B cell (primary cell): ENCODE measurements at regions not wholly inside any gene's neighbourhood (a gene's known extent, or its start where the extent isn't known, plus 50 kb on each side); places are given as distances from the start of the nearest gene placed in this dataset.
"Not testable (repeated sequence)": the region's sequence is repeated elsewhere in the genome, so short reads cannot be mapped to it uniquely, and the experiment has no call there.

Experiments used
- ATAC-seq: fragments of 200-7000 bp; cut with Tn5 transposase; one replicate; pipeline ENCODE4 v1.10.0; 2021; ENCODE audit warnings: low read depth, mild to moderate bottlenecking, moderate number of reproducible peaks, moderate library complexity
- CTCF ChIA-PET: fragments of 350-600 bp; sonication (Branson Sonifier 250); formaldehyde crosslinking; loops from one replicate; lab custom pipeline; 2021; ENCODE audit warnings: antibody characterized with exemption, inconsistent platforms; lab: Charles Lee
- POLR2A ChIA-PET: fragments of 350-600 bp; sonication (Branson Sonifier 250); formaldehyde crosslinking; loops from one replicate; lab custom pipeline; 2021; ENCODE audit warnings: antibody characterized with exemption; lab: Charles Lee
- DNase-seq: peaks from one replicate; pipeline ENCODE4 v3.0.0; 2013
- H2AFZ ChIP-seq: 2 replicates; pipeline ENCODE4 v1.6.1; 2012; ENCODE audit warnings: mild to moderate bottlenecking, low read depth, low read length; ENCODE audit not compliant: insufficient read depth, poor library complexity, severe bottlenecking
- H3K27ac ChIP-seq, 2 donors: 1 replicate in 1 of 2; 2 replicates in 1 of 2; pipeline ENCODE4 v1.5.1; 2012 to 2013; ENCODE audit warnings: low read length in 2 of 2, mild to moderate bottlenecking in 2 of 2, moderate library complexity in 1 of 2
- H3K27me3 ChIP-seq, 4 experiments: fragments of 200-600 bp in 1 of 4; sonication (generic) in 1 of 4; replicated peaks in 1 of 4; 1 replicate in 2 of 4; 2 replicates in 2 of 4; pipeline versions ENCODE4 v1.6.1 to v1.7.0; 2013 to 2016; ENCODE audit warnings: low read length in 3 of 4, mild to moderate bottlenecking in 2 of 4, mixed read lengths in 1 of 4, moderate library complexity in 1 of 4; ENCODE audit not compliant: insufficient read depth in 4 of 4, control insufficient read depth in 3 of 4; ENCODE audit errors: control extremely low read depth in 1 of 4
- H3K36me3 ChIP-seq, 2 experiments: replicated peaks in 1 of 2; 1 replicate in 1 of 2; 2 replicates in 1 of 2; pipeline versions ENCODE4 v1.6.1 to v1.7.1; 2013; ENCODE audit warnings: low read length in 1 of 2; ENCODE audit not compliant: insufficient read depth in 2 of 2, control insufficient read depth in 1 of 2; ENCODE audit errors: control extremely low read depth in 1 of 2, extremely low read depth in 1 of 2
- H3K4me1 ChIP-seq, 2 donors: fragments of 200-600 bp in 1 of 2; sonication (generic) in 1 of 2; 1 replicate in 1 of 2; 2 replicates in 1 of 2; pipeline versions ENCODE4 v1.5.1 to v1.6.1; 2013 to 2017; ENCODE audit warnings: low read length in 2 of 2; ENCODE audit not compliant: control insufficient read depth in 2 of 2, insufficient read depth in 2 of 2
- H3K4me2 ChIP-seq: replicated peaks from 2 replicates; pipeline ENCODE3; 2012; ENCODE audit warnings: mild to moderate bottlenecking, low read depth, low read length; ENCODE audit not compliant: poor library complexity, severe bottlenecking
- H3K4me3 ChIP-seq, 5 experiments: fragments of 200-600 bp in 1 of 5; sonication (generic) in 1 of 5; 1 replicate in 3 of 5; 2 replicates in 2 of 5; pipeline versions ENCODE4 v1.5.1 to v1.7.0; 2011 to 2016; ENCODE audit warnings: low read length in 4 of 5, mild to moderate bottlenecking in 4 of 5, low read depth in 2 of 5, control low read depth in 1 of 5, moderate library complexity in 1 of 5; ENCODE audit not compliant: insufficient read depth in 1 of 5; ENCODE audit errors: control extremely low read depth in 1 of 5, extremely low read depth in 1 of 5
- H3K79me2 ChIP-seq: fragments of 200-600 bp; sonication (generic); one replicate; pipeline ENCODE4 v1.6.0; 2016; ENCODE audit warnings: low read length; ENCODE audit not compliant: control insufficient read depth, insufficient read depth
- H3K9ac ChIP-seq: fragments of 200-600 bp; sonication (generic); 2 replicates; pipeline ENCODE4 v1.6.1; 2017; ENCODE audit warnings: mild to moderate bottlenecking, low read length, moderate library complexity
- H3K9me3 ChIP-seq, 3 donors: one replicate each; pipeline versions ENCODE4 v1.6.1 to v1.7.1; 2013; ENCODE audit warnings: low read length in 2 of 3; ENCODE audit not compliant: control insufficient read depth in 2 of 3, insufficient read depth in 1 of 3; ENCODE audit errors: control extremely low read depth in 1 of 3
- H4K20me1 ChIP-seq: 2 replicates; pipeline ENCODE4 v1.6.0; 2012; ENCODE audit warnings: mild to moderate bottlenecking, low read length; ENCODE audit not compliant: insufficient read depth, control insufficient read depth, poor library complexity, severe bottlenecking
- H3K27ac Mint-ChIP-seq: one replicate; pipeline ENCODE4 v1.8.0; 2021; ENCODE audit warnings: mixed read lengths
- H3K27me3 Mint-ChIP-seq: one replicate; pipeline ENCODE4 v1.8.0; 2021; ENCODE audit warnings: mixed read lengths
- H3K4me1 Mint-ChIP-seq: one replicate; pipeline ENCODE4 v1.8.0; 2021; ENCODE audit warnings: mixed read lengths
- H3K4me3 Mint-ChIP-seq: one replicate; pipeline ENCODE4 v1.8.0; 2021; ENCODE audit warnings: mixed read lengths
- H3K9me3 Mint-ChIP-seq: one replicate; pipeline ENCODE4 v1.8.0; 2022; ENCODE audit warnings: mixed read lengths; ENCODE audit not compliant: insufficient read depth
- EZH2 ChIP-seq: IDR thresholded peaks from 2 replicates; pipeline ENCODE4 v1.6.1; 2012; ENCODE audit warnings: borderline replicate concordance, low read depth, mild to moderate bottlenecking, moderate library complexity, low read length; ENCODE audit not compliant: insufficient read depth, poor library complexity, severe bottlenecking
- WGBS: methylation state at CpG from one replicate; pipeline ENCODE4 v1.1.5; 2013; ENCODE audit warnings: missing lambda C conversion rate; ENCODE audit not compliant: insufficient coverage; 5-methylcytosine and 5-hydroxymethylcytosine counted together
- intact Hi-C: fragments of 100-400 bp; cut with micrococcal nuclease; formaldehyde crosslinking; loops from one replicate; pipeline ENCODE4 v1.10.0; 2022
- TF ChIP-seq, protein P1 (sequence below): fragments of 200-600 bp; IDR thresholded peaks from one replicate; pipeline ENCODE4 v1.8.0; 2022; ENCODE audit warnings: antibody characterized with exemption, mild to moderate bottlenecking

DNA sequence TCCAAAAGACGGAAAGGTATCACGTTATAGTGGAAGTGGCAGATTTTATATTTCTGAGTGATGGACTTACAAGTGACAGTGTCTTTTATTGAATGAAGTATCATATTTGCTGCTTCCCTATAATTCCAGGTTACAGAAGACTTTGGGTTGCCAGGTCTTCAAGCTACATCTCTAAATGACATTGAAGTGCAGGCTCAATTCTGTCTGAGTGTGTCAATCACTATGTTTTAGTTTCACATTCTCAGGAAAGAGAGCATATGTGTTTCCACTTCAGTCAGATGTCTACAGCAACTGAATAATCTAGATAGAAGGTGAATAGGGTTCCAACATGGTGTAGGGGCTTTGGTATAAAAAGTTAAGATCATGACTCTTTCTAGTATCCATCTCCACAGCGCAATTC, 492.7 kb upstream of the API5 start:
- no peaks in the 10 kb centered on the region for H3K27me3 Mint-ChIP-seq
- POLR2A ChIA-PET = no interaction called here

DNA sequence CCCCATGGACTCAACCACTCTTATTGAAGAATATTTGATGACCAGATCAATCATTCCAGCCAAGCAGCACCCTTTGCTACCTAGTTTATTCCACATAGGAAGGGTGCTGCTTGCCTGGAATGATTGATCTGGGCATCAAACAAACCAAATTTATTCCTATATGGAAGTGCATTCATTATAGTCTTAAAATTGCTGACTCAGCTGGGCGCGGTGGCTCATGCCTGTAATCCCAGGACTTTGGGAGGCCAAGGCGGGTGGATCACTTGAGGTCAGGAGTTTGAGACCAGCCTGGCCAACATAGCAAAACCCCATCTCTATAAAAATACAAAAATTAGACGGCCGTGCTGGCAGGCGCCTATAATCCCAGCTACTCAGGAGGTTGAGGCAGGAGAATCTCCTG, 489.6 kb upstream of the API5 start:
- H3K4me3 ChIP-seq, CTCF ChIA-PET, H3K27ac Mint-ChIP-seq, DNase-seq, H3K9me3 ChIP-seq, POLR2A ChIA-PET, H4K20me1 ChIP-seq, H3K27me3 ChIP-seq, H3K4me1 Mint-ChIP-seq, H3K27ac ChIP-seq, H3K27me3 Mint-ChIP-seq, H3K9ac ChIP-seq, H2AFZ ChIP-seq, H3K79me2 ChIP-seq, H3K4me2 ChIP-seq, H3K36me3 ChIP-seq, H3K4me1 ChIP-seq, ATAC-seq, H3K9me3 Mint-ChIP-seq, H3K4me3 Mint-ChIP-seq, intact Hi-C loops: not testable (repeated sequence)
- 96% methylated on average over 5 of the region's 6 CpGs for WGBS

More for the DNA sequence above, 492.7 kb upstream of the API5 start:
- H3K9me3 ChIP-seq = no peaks in the 10 kb centered on the region
- no peaks in the 10 kb centered on the region for H4K20me1 ChIP-seq
- no peak overlapping the region for H3K4me3 ChIP-seq
- ATAC-seq (no peak), DNase-seq (no peak)
- H3K27ac ChIP-seq = no peak overlapping the region
- no peak overlapping the region for H3K4me2 ChIP-seq
- no peak overlapping the region for H3K4me3 Mint-ChIP-seq
- no peak overlapping the region for H3K27ac Mint-ChIP-seq
- H3K4me1 ChIP-seq = no peaks in the 10 kb centered on the region
- no peaks in the 10 kb centered on the region for H3K36me3 ChIP-seq
- intact Hi-C loops = no loop called here
- no peaks in the 10 kb centered on the region for H3K27me3 ChIP-seq
- no peaks in the 10 kb centered on the region for H3K79me2 ChIP-seq
- WGBS = no CpG with 5 or more reads among the region's 3 CpGs
- H2AFZ ChIP-seq = no peak overlapping the region
- CTCF ChIA-PET = no interaction called here
- H3K9me3 Mint-ChIP-seq = no peaks in the 10 kb centered on the region
- no peaks in the 10 kb centered on the region for H3K4me1 Mint-ChIP-seq
- no peak for TF ChIP-seq EZH2
- TF ChIP-seq, protein P1, sequence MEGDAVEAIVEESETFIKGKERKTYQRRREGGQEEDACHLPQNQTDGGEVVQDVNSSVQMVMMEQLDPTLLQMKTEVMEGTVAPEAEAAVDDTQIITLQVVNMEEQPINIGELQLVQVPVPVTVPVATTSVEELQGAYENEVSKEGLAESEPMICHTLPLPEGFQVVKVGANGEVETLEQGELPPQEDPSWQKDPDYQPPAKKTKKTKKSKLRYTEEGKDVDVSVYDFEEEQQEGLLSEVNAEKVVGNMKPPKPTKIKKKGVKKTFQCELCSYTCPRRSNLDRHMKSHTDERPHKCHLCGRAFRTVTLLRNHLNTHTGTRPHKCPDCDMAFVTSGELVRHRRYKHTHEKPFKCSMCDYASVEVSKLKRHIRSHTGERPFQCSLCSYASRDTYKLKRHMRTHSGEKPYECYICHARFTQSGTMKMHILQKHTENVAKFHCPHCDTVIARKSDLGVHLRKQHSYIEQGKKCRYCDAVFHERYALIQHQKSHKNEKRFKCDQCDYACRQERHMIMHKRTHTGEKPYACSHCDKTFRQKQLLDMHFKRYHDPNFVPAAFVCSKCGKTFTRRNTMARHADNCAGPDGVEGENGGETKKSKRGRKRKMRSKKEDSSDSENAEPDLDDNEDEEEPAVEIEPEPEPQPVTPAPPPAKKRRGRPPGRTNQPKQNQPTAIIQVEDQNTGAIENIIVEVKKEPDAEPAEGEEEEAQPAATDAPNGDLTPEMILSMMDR = no peak
- H3K9ac ChIP-seq = no peak overlapping the region
